ENCODE measurements at regions not wholly inside any gene's neighbourhood (a gene's known extent, or its start where the extent isn't known, plus 50 kb on each side); places are given as distances from the start of the nearest gene placed in this dataset.

- H3K4me1 ChIP-seq (ENCODE audit: control insufficient read depth, insufficient read depth, low read length), result no peaks in the 10 kb centered on the region
- no peaks in the 10 kb centered on the region for H3K9me3 ChIP-seq (ENCODE audit: control insufficient read depth, insufficient read depth, low read depth, low read length)
- H3K27me3 ChIP-seq (ENCODE audit: control insufficient read depth, insufficient read depth, low read length), result no peaks in the 10 kb centered on the region
- TF ChIP-seq REST (IDR thresholded peaks at IDR 0.05; ENCODE audit: insufficient read depth in 1 of 2, low read depth in 2 of 2, low read length in 1 of 2), result no peak
- TF ChIP-seq POLR2AphosphoS5 (IDR thresholded peaks at IDR 0.05; ENCODE audit: low read depth, low read length), result no peak
- TF ChIP-seq, protein P1, sequence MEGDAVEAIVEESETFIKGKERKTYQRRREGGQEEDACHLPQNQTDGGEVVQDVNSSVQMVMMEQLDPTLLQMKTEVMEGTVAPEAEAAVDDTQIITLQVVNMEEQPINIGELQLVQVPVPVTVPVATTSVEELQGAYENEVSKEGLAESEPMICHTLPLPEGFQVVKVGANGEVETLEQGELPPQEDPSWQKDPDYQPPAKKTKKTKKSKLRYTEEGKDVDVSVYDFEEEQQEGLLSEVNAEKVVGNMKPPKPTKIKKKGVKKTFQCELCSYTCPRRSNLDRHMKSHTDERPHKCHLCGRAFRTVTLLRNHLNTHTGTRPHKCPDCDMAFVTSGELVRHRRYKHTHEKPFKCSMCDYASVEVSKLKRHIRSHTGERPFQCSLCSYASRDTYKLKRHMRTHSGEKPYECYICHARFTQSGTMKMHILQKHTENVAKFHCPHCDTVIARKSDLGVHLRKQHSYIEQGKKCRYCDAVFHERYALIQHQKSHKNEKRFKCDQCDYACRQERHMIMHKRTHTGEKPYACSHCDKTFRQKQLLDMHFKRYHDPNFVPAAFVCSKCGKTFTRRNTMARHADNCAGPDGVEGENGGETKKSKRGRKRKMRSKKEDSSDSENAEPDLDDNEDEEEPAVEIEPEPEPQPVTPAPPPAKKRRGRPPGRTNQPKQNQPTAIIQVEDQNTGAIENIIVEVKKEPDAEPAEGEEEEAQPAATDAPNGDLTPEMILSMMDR (IDR thresholded peaks at IDR 0.05), result no peak
- H3K36me3 ChIP-seq (ENCODE audit: control insufficient read depth, insufficient read depth, low read length), result no peaks in the 10 kb centered on the region
- DNase-seq (ENCODE audit: low read depth, low spot score), result no peak
- H3K27ac ChIP-seq (ENCODE audit: low read length), result no peak overlapping the region
- no peak for ATAC-seq
- BruUV-seq (replicated peaks), result no TSS peak
- in situ Hi-C loops (cut with HindIII; ENCODE audit: low pct_unique_long_range_greater_than_20kb, low sequenced_read_pairs) (no loop called here), intact Hi-C loops (cut with micrococcal nuclease; ENCODE audit: unreplicated experiment) (no loop called here)
- ChIA-PET POLR2A (no interaction called here), CTCF (no interaction called here)
- no peak overlapping the region for H3K4me3 ChIP-seq (ENCODE audit: low read depth in 2 of 2, low read length in 2 of 2)
Observed at GRCh38 chr2:57696016-57696415, 350.6 kb upstream of the VRK2 start.

GRCh38 chr2:57698392-57698791 lies 348.2 kb upstream of the VRK2 start:
- intact Hi-C loops (cut with micrococcal nuclease; ENCODE audit: unreplicated experiment), result no loop called here
- CTCF ChIA-PET, result no interaction called here
- Histone ChIP-seq H3K27ac (ENCODE audit: low read length) (no peak overlapping the region), H3K4me3 (ENCODE audit: low read depth in 2 of 2, low read length in 2 of 2) (no peak overlapping the region), H3K9me3 (ENCODE audit: control insufficient read depth, insufficient read depth, low read depth, low read length) (no peaks in the 10 kb centered on the region), H3K4me1 (ENCODE audit: control insufficient read depth, insufficient read depth, low read length) (no peaks in the 10 kb centered on the region), H3K36me3 (ENCODE audit: control insufficient read depth, insufficient read depth, low read length) (no peaks in the 10 kb centered on the region), H3K27me3 (ENCODE audit: control insufficient read depth, insufficient read depth, low read length) (no peaks in the 10 kb centered on the region)
- TF ChIP-seq TCF7L2 (IDR thresholded peaks at IDR 0.05; ENCODE audit: low read depth, low read length) (no peak), POLR2AphosphoS5 (IDR thresholded peaks at IDR 0.05; ENCODE audit: low read depth, low read length) (no peak), REST (IDR thresholded peaks at IDR 0.05; ENCODE audit: insufficient read depth in 1 of 2, low read depth in 2 of 2, low read length in 1 of 2) (no peak), SIN3A (IDR thresholded peaks at IDR 0.05; ENCODE audit: borderline replicate concordance, insufficient read depth, low read depth, low read length) (no peak)
- TF ChIP-seq, protein P1 (IDR thresholded peaks at IDR 0.05), result no peak
- no peak for ATAC-seq
- in situ Hi-C loops (cut with HindIII; ENCODE audit: low pct_unique_long_range_greater_than_20kb, low sequenced_read_pairs), result no loop called here
- DNase-seq (ENCODE audit: low read depth, low spot score), result no peak
- BruUV-seq (replicated peaks), result no TSS peak
- POLR2A ChIA-PET, result no interaction called here

Data from Panc1 (cell line).